Activated T-helper 2 cell treated with anti-CD3 and anti-CD28 coated beads, Interferon-gamma antibody, Interleukin-2, Interleukin-4, amounts not matched to agents 10 μg/mL and 5 μg/mL and 100 μg/mL, durations not matched to agents 14 hours and 24 hours and 36 hours (primary cell): ENCODE measurements at regions not wholly inside any gene's neighbourhood (a gene's known extent, or its start where the extent isn't known, plus 50 kb on each side); places are given as distances from the start of the nearest gene placed in this dataset.

ENCODE experiments used
- DNase-seq: peaks from one replicate; pipeline ENCODE4 v3.0.0; 2021; ENCODE audit warnings: low spot score
- H3K27ac Mint-ChIP-seq: one replicate; pipeline ENCODE4 v1.8.0; 2021; ENCODE audit warnings: mixed read lengths
- H3K27me3 Mint-ChIP-seq: one replicate; pipeline ENCODE4 v1.8.0; 2021; ENCODE audit warnings: low read depth, mixed read lengths
- H3K36me3 Mint-ChIP-seq: one replicate; pipeline ENCODE4 v1.8.0; 2021; ENCODE audit warnings: low read depth, mixed read lengths
- H3K4me1 Mint-ChIP-seq: one replicate; pipeline ENCODE4 v1.8.0; 2021; ENCODE audit warnings: low read depth, mixed read lengths
- H3K4me3 Mint-ChIP-seq: one replicate; pipeline ENCODE4 v1.8.0; 2021; ENCODE audit warnings: low read depth, mild to moderate bottlenecking, moderate library complexity, mixed read lengths
- H3K9me3 Mint-ChIP-seq: one replicate; pipeline ENCODE4 v1.8.0; 2021; ENCODE audit warnings: mixed read lengths
- intact Hi-C: fragments of 100-400 bp; cut with micrococcal nuclease; formaldehyde crosslinking; loops from one replicate; pipeline ENCODE4 v1.15.1; 2023

GRCh38 chr12:34379142-34379541 lies 356.8 kb downstream of the ALG10 start:
- intact Hi-C loops: no loop called here
- Mint-ChIP-seq H3K27me3 (no peaks in the 10 kb centered on the region), H3K9me3 (peaks cover 50% of the 10 kb centered on the region), H3K4me1 (no peaks in the 10 kb centered on the region), H3K27ac (no peak overlapping the region), H3K4me3 (no peak overlapping the region), H3K36me3 (peaks cover 4% of the 10 kb centered on the region)
- no peak for DNase-seq

GRCh38 chr12:34384693-34385092 lies 362.4 kb downstream of the ALG10 start:
- intact Hi-C loops: no loop called here
- Mint-ChIP-seq H3K9me3 (peaks cover 39% of the 10 kb centered on the region), H3K36me3 (peaks cover 4% of the 10 kb centered on the region), H3K4me3 (no peak overlapping the region), H3K27me3 (no peaks in the 10 kb centered on the region), H3K27ac (no peak overlapping the region), H3K4me1 (no peaks in the 10 kb centered on the region)
- DNase-seq: no peak

- peaks cover 39% of the 10 kb centered on the region for H3K9me3 Mint-ChIP-seq
- intact Hi-C loops: no loop called here
- H3K4me1 Mint-ChIP-seq: no peaks in the 10 kb centered on the region
- H3K36me3 Mint-ChIP-seq: peaks cover under 1% of the 10 kb centered on the region
- H3K27me3 Mint-ChIP-seq: no peaks in the 10 kb centered on the region
- no peak overlapping the region for H3K4me3 Mint-ChIP-seq
- no peak for DNase-seq
- no peak overlapping the region for H3K27ac Mint-ChIP-seq
These were observed 363.7 kb downstream of the ALG10 start for GRCh38 chr12:34386016-34386415.

GRCh38 chr12:34386621-34387255 lies 364.4 kb downstream of the ALG10 start:
- no peak for DNase-seq
- H3K9me3 Mint-ChIP-seq: peaks cover 38% of the 10 kb centered on the region
- no peak overlapping the region for H3K4me3 Mint-ChIP-seq
- intact Hi-C loops: no loop called here
- H3K27ac Mint-ChIP-seq: no peak overlapping the region
- H3K27me3 Mint-ChIP-seq: no peaks in the 10 kb centered on the region
- no peaks in the 10 kb centered on the region for H3K36me3 Mint-ChIP-seq
- no peaks in the 10 kb centered on the region for H3K4me1 Mint-ChIP-seq

- Mint-ChIP-seq H3K27ac (no peak overlapping the region), H3K4me1 (no peaks in the 10 kb centered on the region), H3K36me3 (no peaks in the 10 kb centered on the region), H3K4me3 (no peak overlapping the region), H3K27me3 (no peaks in the 10 kb centered on the region), H3K9me3 (peaks cover 33% of the 10 kb centered on the region)
- no peak for DNase-seq
- intact Hi-C loops: no loop called here
These were observed 365.7 kb downstream of the ALG10 start for GRCh38 chr12:34387711-34388635.

- no peaks in the 10 kb centered on the region for H3K4me1 Mint-ChIP-seq
- H3K27me3 Mint-ChIP-seq: no peaks in the 10 kb centered on the region
- no peak for DNase-seq
- H3K4me3 Mint-ChIP-seq: no peak overlapping the region
- H3K27ac Mint-ChIP-seq: no peak overlapping the region
- peaks cover 34% of the 10 kb centered on the region for H3K9me3 Mint-ChIP-seq
- H3K36me3 Mint-ChIP-seq: no peaks in the 10 kb centered on the region
- intact Hi-C loops: no loop called here
These were observed 366.5 kb downstream of the ALG10 start for GRCh38 chr12:34388636-34389377.

- no peak for DNase-seq
These were observed 367.3 kb downstream of the ALG10 start for GRCh38 chr12:34389378-34390170.

GRCh38 chr12:34390171-34390841 lies 368.0 kb downstream of the ALG10 start:
- no peaks in the 10 kb centered on the region for H3K4me1 Mint-ChIP-seq
- no peak for DNase-seq
- no peaks in the 10 kb centered on the region for H3K27me3 Mint-ChIP-seq
- intact Hi-C loops: no loop called here
- H3K27ac Mint-ChIP-seq: no peak overlapping the region
- no peak overlapping the region for H3K4me3 Mint-ChIP-seq
- H3K36me3 Mint-ChIP-seq: no peaks in the 10 kb centered on the region
- peaks cover 35% of the 10 kb centered on the region for H3K9me3 Mint-ChIP-seq

More at GRCh38 chr12:34389378-34390170, 367.3 kb downstream of the ALG10 start:
- intact Hi-C loops: no loop called here
- no peaks in the 10 kb centered on the region for H3K4me1 Mint-ChIP-seq
- H3K9me3 Mint-ChIP-seq: peaks cover 40% of the 10 kb centered on the region
- H3K36me3 Mint-ChIP-seq: no peaks in the 10 kb centered on the region
- H3K4me3 Mint-ChIP-seq: no peak overlapping the region
- H3K27ac Mint-ChIP-seq: no peak overlapping the region
- no peaks in the 10 kb centered on the region for H3K27me3 Mint-ChIP-seq

- Mint-ChIP-seq H3K4me1 (no peaks in the 10 kb centered on the region), H3K36me3 (no peaks in the 10 kb centered on the region), H3K27me3 (no peaks in the 10 kb centered on the region), H3K27ac (no peak overlapping the region), H3K4me3 (no peak overlapping the region), H3K9me3 (peaks cover 32% of the 10 kb centered on the region)
- DNase-seq: no peak
- intact Hi-C loops: no loop called here
These were observed 368.8 kb downstream of the ALG10 start for GRCh38 chr12:34390846-34391700.

- H3K4me3 Mint-ChIP-seq: no peak overlapping the region
- H3K4me1 Mint-ChIP-seq: no peaks in the 10 kb centered on the region
- no peaks in the 10 kb centered on the region for H3K27me3 Mint-ChIP-seq
- peaks cover 37% of the 10 kb centered on the region for H3K9me3 Mint-ChIP-seq
- intact Hi-C loops: no loop called here
- no peaks in the 10 kb centered on the region for H3K36me3 Mint-ChIP-seq
- H3K27ac Mint-ChIP-seq: no peak overlapping the region
- no peak for DNase-seq
These were observed 369.7 kb downstream of the ALG10 start for GRCh38 chr12:34391771-34392581.

GRCh38 chr12:34392741-34393085 lies 370.4 kb downstream of the ALG10 start:
- H3K36me3 Mint-ChIP-seq: no peaks in the 10 kb centered on the region
- intact Hi-C loops: no loop called here
- H3K9me3 Mint-ChIP-seq: peaks cover 41% of the 10 kb centered on the region
- no peaks in the 10 kb centered on the region for H3K4me1 Mint-ChIP-seq
- no peak overlapping the region for H3K4me3 Mint-ChIP-seq
- H3K27me3 Mint-ChIP-seq: no peaks in the 10 kb centered on the region
- no peak overlapping the region for H3K27ac Mint-ChIP-seq
- no peak for DNase-seq
